ENCODE measurements at regions not wholly inside any gene's neighbourhood (a gene's known extent, or its start where the extent isn't known, plus 50 kb on each side); places are given as distances from the start of the nearest gene placed in this dataset.

GRCh38 chr9:100774962-100775361 lies 197.1 kb downstream of the CAVIN4 start:
- TF ChIP-seq CTCF (IDR thresholded peaks at IDR 0.05): no peak

- TF ChIP-seq CTCF (IDR thresholded peaks at IDR 0.05): no peak
Measured at GRCh38 chr9:100775912-100776311, 198.0 kb downstream of the CAVIN4 start.

DNA sequence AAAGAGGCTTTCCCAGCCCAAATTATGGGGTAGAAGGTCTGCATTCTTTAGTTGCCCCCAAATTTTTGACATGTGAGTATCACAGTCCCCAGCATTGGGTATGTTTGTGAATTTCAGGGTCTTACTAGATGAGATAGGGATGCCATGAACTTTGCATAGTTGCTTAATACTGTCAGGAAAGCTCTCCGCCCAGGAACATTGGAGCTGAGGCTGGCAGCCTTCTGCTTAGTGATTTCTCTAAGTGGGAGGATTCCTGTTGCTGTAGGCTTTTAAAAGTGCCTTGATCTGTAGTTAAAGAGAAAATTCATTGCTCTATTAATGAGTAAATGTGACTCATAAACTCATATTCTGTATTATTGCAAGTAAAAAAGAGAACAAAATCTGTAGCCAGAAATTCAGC lies 206.9 kb downstream of the CAVIN4 start:
- TF ChIP-seq CTCF (IDR thresholded peaks at IDR 0.05): no peak

DNA sequence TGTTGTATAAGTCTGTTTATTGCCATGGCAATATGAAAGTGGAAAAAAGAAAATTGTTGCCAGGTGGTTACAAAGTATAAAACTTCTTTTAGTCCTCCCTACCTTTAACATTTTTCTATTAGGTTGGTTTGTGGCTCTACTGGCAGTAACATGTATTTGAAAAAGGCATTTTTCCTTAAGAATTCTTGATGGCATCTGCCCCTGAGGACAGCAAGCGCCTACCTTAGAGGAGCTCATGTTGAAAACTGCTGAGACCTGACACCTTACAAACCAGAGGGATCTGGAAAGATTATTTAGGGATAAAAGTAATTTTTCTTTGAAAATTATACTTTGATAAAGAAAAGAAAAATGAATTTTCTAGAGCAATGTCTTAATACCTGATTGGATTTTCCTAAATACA lies 208.1 kb downstream of the CAVIN4 start:
- no peak for TF ChIP-seq CTCF (IDR thresholded peaks at IDR 0.05)

DNA sequence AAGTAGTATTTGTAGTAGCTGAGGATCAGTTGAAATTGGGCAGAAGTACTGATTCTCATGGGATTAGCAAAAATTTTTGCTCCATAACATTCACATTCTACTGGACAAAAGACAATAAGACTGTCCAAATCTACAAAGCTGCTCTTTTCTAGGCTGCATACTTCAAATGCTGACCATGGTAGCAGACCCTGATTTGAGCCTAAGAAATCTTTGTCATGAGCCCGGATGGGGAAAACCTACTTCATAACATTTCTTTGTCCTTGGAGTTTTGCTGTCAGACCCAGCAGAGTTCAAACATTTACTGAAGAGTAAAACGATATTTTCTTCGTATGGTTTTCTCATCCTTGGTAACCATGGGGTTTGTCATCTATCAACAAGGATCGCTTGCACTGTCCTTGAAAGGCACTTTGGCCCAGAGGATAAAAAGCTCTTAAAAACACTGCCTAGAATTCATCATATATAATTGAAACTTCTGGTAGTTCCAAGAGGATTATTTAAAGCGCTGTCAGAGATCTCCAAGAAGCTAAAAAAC lies 216.9 kb downstream of the CAVIN4 start:
- no peak for TF ChIP-seq CTCF (IDR thresholded peaks at IDR 0.05)

- no peak for TF ChIP-seq CTCF (IDR thresholded peaks at IDR 0.05)
Measured at GRCh38 chr9:100803956-100804355, 224.6 kb upstream of the PLPPR1 start.

DNA sequence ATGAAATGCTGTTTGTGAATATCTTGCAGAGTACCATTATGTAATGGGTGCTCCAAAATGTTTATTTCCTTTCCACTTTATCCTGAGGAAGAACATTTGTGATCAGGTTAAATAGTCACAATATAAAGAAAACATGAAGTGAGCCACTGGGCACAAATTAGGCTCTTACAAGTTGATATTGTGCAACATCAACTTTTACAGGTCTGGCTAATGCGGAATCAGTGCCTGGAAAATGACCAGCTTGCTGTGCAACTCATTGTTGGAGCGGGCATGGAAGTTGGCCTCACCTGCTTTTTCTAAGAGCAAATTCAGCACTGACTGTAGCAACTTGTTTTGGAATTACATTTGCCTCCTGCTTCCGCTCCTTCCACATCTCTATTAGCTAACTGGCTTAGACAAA lies 216.9 kb upstream of the PLPPR1 start:
- no peak for TF ChIP-seq CTCF (IDR thresholded peaks at IDR 0.05)

- no peak for TF ChIP-seq CTCF (IDR thresholded peaks at IDR 0.05)
Measured at GRCh38 chr9:100813871-100814270, 214.7 kb upstream of the PLPPR1 start.
